ENCODE measurements at regions not wholly inside any gene's neighbourhood (a gene's known extent, or its start where the extent isn't known, plus 50 kb on each side); places are given as distances from the start of the nearest gene placed in this dataset.

DNA sequence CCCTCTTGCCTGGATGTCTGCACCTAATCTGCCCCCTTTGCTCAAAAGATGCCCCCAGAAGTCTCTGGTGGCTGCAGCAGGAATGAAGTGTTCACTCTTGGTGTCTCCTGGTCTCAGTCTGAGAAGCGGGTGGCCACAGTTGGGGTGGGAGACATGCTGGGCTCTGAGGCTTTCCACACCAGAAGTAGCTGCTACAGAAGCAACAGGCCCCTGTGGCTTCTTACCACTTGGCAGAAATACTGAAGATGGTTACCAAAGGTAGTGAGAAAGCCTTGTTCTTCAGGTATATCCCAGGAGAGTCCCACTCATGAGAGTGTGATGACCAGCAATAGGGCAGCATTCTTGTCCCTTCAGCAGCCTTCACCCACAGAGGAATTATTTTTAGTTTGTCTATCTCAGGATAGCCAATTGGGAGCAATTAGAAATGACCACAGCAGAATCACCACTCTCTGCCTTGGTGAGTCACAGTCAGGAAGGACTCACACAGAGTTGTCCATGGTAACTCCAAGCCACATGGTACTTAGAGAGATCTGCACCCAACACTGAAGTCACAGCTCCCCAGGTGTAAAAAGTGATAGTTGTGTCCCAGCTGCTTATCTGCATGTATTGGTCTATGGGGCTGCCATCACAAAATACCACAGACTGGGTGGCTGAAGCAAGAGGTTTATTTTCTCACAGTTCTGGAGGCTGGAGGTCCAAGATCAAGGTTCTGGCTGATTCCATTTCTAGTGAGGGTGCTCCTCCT lies 169.8 kb upstream of the ID2 start:
- intact Hi-C loops (cut with DNase I), result no loop called here
- H3K4me1 ChIP-seq, result peaks cover 0 to 11% (median 6%) of the 10 kb centered on the region in 4 donors
- peaks cover 0 to 10% (median 0%) of the 10 kb centered on the region in 4 donors for H3K9me3 ChIP-seq
- 100% methylated on average over 1 of the region's 1 CpG for WGBS
- TF ChIP-seq, protein P1, sequence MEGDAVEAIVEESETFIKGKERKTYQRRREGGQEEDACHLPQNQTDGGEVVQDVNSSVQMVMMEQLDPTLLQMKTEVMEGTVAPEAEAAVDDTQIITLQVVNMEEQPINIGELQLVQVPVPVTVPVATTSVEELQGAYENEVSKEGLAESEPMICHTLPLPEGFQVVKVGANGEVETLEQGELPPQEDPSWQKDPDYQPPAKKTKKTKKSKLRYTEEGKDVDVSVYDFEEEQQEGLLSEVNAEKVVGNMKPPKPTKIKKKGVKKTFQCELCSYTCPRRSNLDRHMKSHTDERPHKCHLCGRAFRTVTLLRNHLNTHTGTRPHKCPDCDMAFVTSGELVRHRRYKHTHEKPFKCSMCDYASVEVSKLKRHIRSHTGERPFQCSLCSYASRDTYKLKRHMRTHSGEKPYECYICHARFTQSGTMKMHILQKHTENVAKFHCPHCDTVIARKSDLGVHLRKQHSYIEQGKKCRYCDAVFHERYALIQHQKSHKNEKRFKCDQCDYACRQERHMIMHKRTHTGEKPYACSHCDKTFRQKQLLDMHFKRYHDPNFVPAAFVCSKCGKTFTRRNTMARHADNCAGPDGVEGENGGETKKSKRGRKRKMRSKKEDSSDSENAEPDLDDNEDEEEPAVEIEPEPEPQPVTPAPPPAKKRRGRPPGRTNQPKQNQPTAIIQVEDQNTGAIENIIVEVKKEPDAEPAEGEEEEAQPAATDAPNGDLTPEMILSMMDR (IDR thresholded peaks at IDR 0.05), result no peak
- TF ChIP-seq POLR2AphosphoS5 (IDR thresholded peaks at IDR 0.05) (no peak), EP300 (IDR thresholded peaks at IDR 0.05) (no peak)
- no peaks in the 10 kb centered on the region for H3K27me3 ChIP-seq
- H3K27ac ChIP-seq (replicated peaks in 1 of 4), result no peak overlapping the region
- no peak overlapping the region for H3K4me3 ChIP-seq
- no peaks in the 10 kb centered on the region for H3K36me3 ChIP-seq
- no peak for DNase-seq (ENCODE audit: extremely low spot score)

DNA sequence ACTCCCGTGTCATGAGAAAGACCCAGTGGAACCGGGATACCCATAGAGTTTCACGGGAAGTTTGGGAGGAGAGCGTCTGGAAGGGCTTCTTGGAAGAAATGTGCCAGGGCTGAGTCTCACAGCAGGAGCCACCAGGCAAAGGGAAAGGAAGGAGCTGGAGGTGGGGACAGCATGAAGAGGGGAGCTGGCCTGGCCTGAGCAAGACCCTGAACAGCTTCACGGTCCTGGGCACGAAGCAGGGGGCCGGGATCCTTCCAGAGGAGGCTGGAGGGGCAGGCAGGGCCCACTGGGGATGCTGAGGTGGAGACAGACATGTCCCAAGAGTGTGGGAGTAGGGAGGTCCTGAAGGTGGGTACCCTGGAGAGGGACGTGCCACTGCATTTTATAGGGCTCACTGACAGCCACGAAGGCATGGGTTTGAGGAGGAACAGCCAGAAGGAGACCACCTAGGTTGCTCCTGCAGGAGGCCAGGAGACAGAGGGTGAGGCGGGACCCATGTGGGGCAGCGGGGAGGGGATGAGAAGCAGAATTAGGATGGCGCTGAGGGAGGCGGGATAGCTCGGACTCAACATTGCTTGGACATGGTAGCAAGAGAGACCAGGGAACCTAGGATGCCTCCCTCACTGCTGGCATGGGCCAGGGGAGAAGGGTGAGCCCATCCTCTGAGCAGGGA lies 168.1 kb upstream of the ID2 start:
- Histone ChIP-seq H3K4me3 (no peak overlapping the region), H3K27me3 (no peaks in the 10 kb centered on the region), H3K27ac (replicated peaks in 1 of 4) (no peak overlapping the region), H3K36me3 (no peaks in the 10 kb centered on the region), H3K4me1 (peaks cover 0 to 11% (median 6%) of the 10 kb centered on the region in 4 donors), H3K9me3 (peaks cover 0 to 10% (median 0%) of the 10 kb centered on the region in 4 donors)
- no peak for DNase-seq (ENCODE audit: extremely low spot score)
- 90% methylated on average over 14 of the region's 14 CpGs for WGBS
- TF ChIP-seq POLR2AphosphoS5 (IDR thresholded peaks at IDR 0.05) (no peak), EP300 (IDR thresholded peaks at IDR 0.05) (no peak), POLR2A (IDR thresholded peaks at IDR 0.05; ENCODE audit: low read depth) (no peak)
- TF ChIP-seq, protein P1 (IDR thresholded peaks at IDR 0.05), result no peak
- intact Hi-C loops (cut with DNase I), result no loop called here

GRCh38 chr2:8514274-8514662 lies 167.6 kb upstream of the ID2 start:
- TF ChIP-seq, protein P1 (IDR thresholded peaks at IDR 0.05), result no peak
- no peak for TF ChIP-seq EP300 (IDR thresholded peaks at IDR 0.05)
- peaks cover 0 to 10% (median 0%) of the 10 kb centered on the region in 4 donors for H3K9me3 ChIP-seq
- no peak overlapping the region for H3K4me3 ChIP-seq
- H3K4me1 ChIP-seq, result peaks cover 0 to 11% (median 6%) of the 10 kb centered on the region in 4 donors
- intact Hi-C loops (cut with DNase I), result no loop called here
- H3K36me3 ChIP-seq, result no peaks in the 10 kb centered on the region
- DNase-seq (ENCODE audit: extremely low spot score), result no peak
- no peak overlapping the region for H3K27ac ChIP-seq (replicated peaks in 1 of 4)
- WGBS, result 97% methylated on average over 4 of the region's 4 CpGs
- H3K27me3 ChIP-seq, result no peaks in the 10 kb centered on the region

GRCh38 chr2:8514796-8515758 lies 166.8 kb upstream of the ID2 start:
- TF ChIP-seq, protein P1 (IDR thresholded peaks at IDR 0.05), result no peak
- TF ChIP-seq EP300 (IDR thresholded peaks at IDR 0.05), result no peak
- TF ChIP-seq POLR2A (IDR thresholded peaks at IDR 0.05; ENCODE audit: low read depth), result no peak
- peak in 1 of 2 donors; percentile 32 for TF ChIP-seq POLR2AphosphoS5 (IDR thresholded peaks at IDR 0.05)
- Histone ChIP-seq H3K4me3 (no peak overlapping the region), H3K4me1 (peaks cover 0 to 11% (median 6%) of the 10 kb centered on the region in 4 donors), H3K27me3 (no peaks in the 10 kb centered on the region), H3K27ac (replicated peaks in 1 of 4) (peak overlapping the region in 2 of 4 donors; percentile 7 to 13), H3K36me3 (no peaks in the 10 kb centered on the region), H3K9me3 (peaks cover 0 to 10% (median 0%) of the 10 kb centered on the region in 4 donors)
- 72% methylated on average over 14 of the region's 14 CpGs for WGBS
- DNase-seq (ENCODE audit: extremely low spot score), result no peak
- intact Hi-C loops (cut with DNase I), result no loop called here

Data from esophagus muscularis mucosa (tissue), 4 donors.